GM12872 (cell line): ENCODE measurements at regions not wholly inside any gene's neighbourhood (a gene's known extent, or its start where the extent isn't known, plus 50 kb on each side); places are given as distances from the start of the nearest gene placed in this dataset.

Experiments
- TF ChIP-seq, protein P1 (sequence below): IDR thresholded peaks from 3 replicates; pipeline ENCODE4 v1.5.1; 2011; ENCODE audit warnings: low read depth, mild to moderate bottlenecking, low read length, moderate library complexity; ENCODE audit not compliant: insufficient read depth

DNA sequence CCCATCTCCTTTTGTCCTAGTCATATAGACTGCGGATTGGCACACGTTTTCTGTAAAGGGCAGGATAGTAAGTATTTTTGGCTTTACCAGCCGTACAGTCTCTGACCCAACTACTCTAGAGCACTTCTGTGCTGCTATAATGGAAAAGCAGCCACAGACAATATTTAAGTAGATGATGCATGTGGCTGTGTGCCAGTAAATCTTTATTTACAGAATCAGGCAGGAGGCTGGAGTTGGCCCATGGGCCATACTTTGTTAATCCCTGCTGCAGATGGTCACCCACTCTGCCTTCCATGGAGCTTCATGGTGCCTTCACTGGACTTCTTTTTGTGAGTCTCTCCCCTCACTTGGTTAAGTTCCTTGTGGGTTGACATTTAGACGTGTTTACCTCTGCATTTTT is 584.5 kb upstream of the TBX3 start:
- TF ChIP-seq, protein P1, sequence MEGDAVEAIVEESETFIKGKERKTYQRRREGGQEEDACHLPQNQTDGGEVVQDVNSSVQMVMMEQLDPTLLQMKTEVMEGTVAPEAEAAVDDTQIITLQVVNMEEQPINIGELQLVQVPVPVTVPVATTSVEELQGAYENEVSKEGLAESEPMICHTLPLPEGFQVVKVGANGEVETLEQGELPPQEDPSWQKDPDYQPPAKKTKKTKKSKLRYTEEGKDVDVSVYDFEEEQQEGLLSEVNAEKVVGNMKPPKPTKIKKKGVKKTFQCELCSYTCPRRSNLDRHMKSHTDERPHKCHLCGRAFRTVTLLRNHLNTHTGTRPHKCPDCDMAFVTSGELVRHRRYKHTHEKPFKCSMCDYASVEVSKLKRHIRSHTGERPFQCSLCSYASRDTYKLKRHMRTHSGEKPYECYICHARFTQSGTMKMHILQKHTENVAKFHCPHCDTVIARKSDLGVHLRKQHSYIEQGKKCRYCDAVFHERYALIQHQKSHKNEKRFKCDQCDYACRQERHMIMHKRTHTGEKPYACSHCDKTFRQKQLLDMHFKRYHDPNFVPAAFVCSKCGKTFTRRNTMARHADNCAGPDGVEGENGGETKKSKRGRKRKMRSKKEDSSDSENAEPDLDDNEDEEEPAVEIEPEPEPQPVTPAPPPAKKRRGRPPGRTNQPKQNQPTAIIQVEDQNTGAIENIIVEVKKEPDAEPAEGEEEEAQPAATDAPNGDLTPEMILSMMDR, result no peak

DNA sequence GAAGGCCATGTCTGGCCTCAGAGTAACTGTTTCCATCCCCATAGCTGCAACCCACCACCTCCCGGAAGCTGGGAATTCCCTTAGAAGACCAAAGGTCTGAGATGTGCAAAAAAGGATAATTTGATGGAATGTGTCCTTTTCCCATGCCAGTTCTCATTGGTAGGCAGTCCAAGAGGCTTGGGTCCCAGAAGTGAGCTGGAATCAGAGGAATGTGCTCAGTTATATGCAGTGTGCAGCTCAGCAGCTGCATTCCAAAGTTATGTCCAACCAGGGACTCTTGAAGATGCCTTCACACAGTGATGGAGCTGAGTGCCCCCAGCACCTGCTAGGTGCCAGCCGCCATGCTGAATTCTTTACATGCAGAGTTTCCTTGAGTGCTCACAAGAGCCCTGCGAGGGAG is 583.9 kb upstream of the TBX3 start:
- TF ChIP-seq, protein P1, result no peak

DNA sequence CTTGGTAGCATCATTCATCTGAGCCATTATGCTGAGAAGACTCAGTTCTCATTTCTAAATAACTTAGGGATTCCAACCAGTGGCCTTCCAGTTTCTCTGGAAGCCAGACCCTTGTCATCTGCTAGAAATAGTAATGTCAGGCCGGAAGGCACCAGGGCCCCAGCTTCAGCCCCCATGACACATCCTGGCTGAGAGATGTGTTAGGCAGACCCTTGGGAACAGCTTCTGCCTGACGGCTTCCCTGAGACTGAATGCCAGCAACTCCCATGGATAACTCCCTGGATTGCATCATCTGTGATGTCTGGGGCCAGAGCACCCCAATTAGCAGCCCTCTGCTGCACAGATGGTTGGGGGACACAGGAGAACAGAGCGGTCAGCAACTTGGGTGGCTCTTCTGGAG is 583.5 kb upstream of the TBX3 start:
- TF ChIP-seq, protein P1, result no peak

DNA sequence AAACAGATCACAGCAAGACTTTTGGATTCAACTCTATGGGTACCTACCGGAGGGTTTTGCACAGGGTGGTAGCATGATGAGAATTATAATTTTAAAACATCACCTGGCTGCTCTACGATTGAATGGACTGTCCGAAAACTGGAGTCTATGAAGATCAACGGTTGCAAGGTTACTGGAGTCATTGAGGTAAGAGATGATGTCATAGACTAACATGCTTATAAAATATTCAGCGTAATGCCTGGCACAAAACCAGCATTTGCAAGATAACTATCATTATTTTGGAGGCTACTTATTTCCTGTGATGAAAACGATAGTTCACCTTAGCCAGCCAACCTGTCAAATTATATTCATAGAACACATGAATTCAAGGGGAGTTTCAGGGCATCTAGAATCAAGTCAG is 580.6 kb upstream of the TBX3 start:
- TF ChIP-seq, protein P1, result no peak

DNA sequence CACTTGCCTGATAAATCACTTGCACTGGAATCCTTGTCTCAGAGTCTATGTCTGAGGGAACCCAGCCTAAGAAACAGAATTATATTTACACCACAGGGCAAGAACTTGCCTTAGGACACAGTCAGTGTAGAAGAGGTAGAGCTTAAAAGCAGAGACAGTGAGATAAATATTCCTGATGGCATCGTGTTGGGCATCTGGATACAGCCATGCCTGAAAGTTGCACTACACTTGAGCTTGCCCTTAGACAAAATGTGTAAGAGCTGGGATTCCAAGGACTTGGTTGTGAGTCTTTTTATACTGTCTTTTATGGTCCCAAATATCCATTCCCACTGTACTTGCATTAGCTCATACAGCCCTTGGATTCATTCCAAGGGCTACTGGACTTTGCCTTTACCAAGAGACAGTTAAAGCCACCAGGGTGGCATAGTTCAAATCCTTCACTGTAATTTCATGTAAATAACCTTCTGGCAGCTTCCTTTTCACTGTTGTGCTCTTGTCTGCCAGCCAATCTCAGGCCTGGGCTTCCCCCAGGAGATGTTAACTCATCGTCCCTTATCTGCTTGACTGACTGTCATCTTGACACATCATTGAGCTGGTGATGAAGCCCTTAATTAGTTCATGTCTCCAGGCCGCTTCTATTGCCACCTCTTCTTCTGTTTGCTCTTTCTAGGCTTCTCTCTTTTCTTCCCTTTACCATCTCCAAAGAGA is 577.9 kb upstream of the TBX3 start:
- TF ChIP-seq, protein P1, result no peak

DNA sequence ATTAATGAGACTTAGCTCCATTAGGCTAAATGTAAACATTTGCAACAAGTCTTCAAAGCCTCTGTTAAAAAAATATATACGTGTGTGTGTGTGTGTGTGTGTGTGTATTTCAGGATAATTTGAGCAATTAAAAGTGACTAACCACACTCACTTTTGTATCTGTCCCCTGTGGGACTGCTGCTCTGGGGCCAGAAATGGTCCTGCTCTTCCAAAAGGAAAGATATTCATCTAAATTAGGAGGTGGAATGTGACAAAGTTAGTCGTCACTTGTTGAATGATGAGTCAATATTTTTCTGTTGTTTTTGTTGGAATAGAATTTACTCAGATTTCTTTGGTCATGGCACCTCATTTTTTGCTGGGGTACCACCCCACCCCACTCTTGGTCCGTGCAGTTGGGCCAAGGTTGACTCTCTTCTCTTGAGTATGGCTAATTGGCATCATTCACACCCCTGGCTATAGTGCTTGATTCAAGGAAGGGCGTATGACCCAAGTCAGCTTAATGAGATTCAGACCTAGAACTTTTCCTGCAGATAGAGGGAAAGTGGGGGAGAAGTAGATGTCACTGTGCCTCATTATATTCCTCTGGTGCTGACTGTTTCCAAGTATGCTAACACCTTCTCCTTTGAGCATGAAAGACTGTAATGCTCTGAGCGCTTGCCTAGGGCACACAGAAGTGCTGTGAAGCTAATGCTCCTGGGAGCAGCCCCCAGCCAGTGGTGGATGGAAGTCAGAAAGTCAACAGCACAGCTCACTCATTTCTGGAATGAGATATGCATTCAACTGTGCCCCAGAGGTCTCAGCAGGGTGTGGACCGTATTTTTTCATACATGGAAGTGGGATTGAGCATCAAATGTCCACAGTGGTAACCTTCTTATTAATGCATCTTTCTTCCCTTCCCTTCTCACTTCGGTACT is 577.0 kb upstream of the TBX3 start:
- TF ChIP-seq, protein P1, result no peak

DNA sequence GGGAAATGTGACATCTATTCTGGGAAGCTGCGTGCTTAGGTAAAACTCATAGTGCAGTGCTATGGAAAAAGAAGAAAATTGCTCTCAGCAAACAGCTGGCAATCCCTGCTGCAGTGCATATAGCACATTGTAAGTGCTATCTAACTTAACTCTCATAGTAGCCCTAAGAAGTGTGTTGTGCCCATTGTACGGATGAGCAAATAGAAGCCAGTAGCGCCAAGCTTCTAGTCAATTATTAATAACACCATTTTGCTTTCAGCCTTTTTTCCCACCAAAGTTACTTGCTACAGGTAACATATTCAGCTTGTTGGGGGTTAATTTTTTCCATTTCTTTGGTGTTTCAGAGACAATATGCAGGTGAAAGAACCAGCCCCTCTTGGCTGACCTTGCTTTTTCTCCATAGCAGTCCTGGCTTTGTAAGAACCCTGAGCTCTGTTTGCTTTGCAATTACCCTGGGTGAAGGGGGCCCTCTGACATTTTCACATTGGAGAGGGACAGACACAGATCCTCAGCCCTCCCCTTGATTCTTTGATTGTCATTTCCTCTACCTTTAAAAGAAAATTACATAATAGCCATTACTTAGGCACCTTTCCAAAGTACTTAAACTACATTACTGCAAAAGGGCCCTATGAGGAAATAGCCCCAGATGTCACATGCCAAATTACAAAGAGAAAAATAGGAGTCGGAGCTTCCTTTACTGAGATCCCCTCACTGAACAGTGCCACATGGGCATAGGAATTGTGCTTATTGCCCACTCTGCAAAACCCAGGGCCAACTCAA is 576.2 kb upstream of the TBX3 start:
- TF ChIP-seq, protein P1, result no peak
